Left lobe of liver (tissue), 2 donors: ENCODE measurements at regions not wholly inside any gene's neighbourhood (a gene's known extent, or its start where the extent isn't known, plus 50 kb on each side); places are given as distances from the start of the nearest gene placed in this dataset.
"Not testable (repeated sequence)": the region's sequence is repeated elsewhere in the genome, so short reads cannot be mapped to it uniquely, and the experiment has no call there.

Experiments used
- ATAC-seq: fragments of 200-7000 bp; cut with Tn5 transposase; one replicate; pipeline ENCODE4 v1.9.1; 2020; ENCODE audit warnings: mild to moderate bottlenecking, moderate library complexity
- DNase-seq: peaks from one replicate; pipeline ENCODE4 v3.0.0-alpha.2; 2020; ENCODE audit warnings: low spot score
- donor health status: DM: no; HTN: no; CAD: no; lungs with moderate emphysema.
- donor health status: DM: no; HTN: yes; CAD: no.

- ATAC-seq (no peak), DNase-seq (no peak)
These were observed 244.3 kb downstream of the CCER1 start for GRCh38 chr12:90710711-90711110.

GRCh38 chr12:90706036-90706435 lies 248.9 kb downstream of the CCER1 start:
- ATAC-seq: no peak
- DNase-seq: no peak

- ATAC-seq: no peak
- DNase-seq: no peak
These were observed 259.6 kb downstream of the CCER1 start for GRCh38 chr12:90695415-90695814.

GRCh38 chr12:90690120-90690519 lies 264.9 kb downstream of the CCER1 start:
- no peak for ATAC-seq
- DNase-seq: no peak

- ATAC-seq, DNase-seq: not testable (repeated sequence)
These were observed 267.3 kb downstream of the CCER1 start for GRCh38 chr12:90687682-90688081.

- ATAC-seq (no peak), DNase-seq (no peak)
These were observed 271.1 kb downstream of the CCER1 start for GRCh38 chr12:90683871-90684270.

- DNase-seq: no peak
- ATAC-seq: no peak
These were observed 272.6 kb downstream of the CCER1 start for GRCh38 chr12:90682398-90682797.

- ATAC-seq: no peak
- DNase-seq: no peak
These were observed 275.3 kb downstream of the CCER1 start for GRCh38 chr12:90679674-90680073.

- ATAC-seq (no peak), DNase-seq (no peak)
These were observed 277.4 kb downstream of the CCER1 start for GRCh38 chr12:90677552-90677951.

- no peak for DNase-seq
- ATAC-seq: no peak
These were observed 277.9 kb downstream of the CCER1 start for GRCh38 chr12:90677055-90677454.

GRCh38 chr12:90675106-90675505 lies 279.9 kb downstream of the CCER1 start:
- DNase-seq (no peak), ATAC-seq (no peak)

GRCh38 chr12:90672081-90672480 lies 282.9 kb downstream of the CCER1 start:
- no peak for ATAC-seq
- no peak for DNase-seq

- not testable (repeated sequence) for ATAC-seq, DNase-seq
These were observed 291.0 kb downstream of the CCER1 start for GRCh38 chr12:90663949-90664348.

GRCh38 chr12:90659060-90659459 lies 295.9 kb downstream of the CCER1 start:
- DNase-seq (no peak), ATAC-seq (no peak)

GRCh38 chr12:90653040-90653439 lies 301.9 kb downstream of the CCER1 start:
- ATAC-seq (no peak), DNase-seq (no peak)

GRCh38 chr12:90652280-90652679 lies 302.7 kb downstream of the CCER1 start:
- no peak for ATAC-seq

GRCh38 chr12:90645181-90645580 lies 309.8 kb downstream of the CCER1 start:
- ATAC-seq: no peak
- no peak for DNase-seq

More at GRCh38 chr12:90652280-90652679, 302.7 kb downstream of the CCER1 start:
- no peak for DNase-seq

GRCh38 chr12:90631591-90632212 lies 323.3 kb downstream of the CCER1 start:
- no peak for ATAC-seq

GRCh38 chr12:90630006-90630405 lies 325.0 kb downstream of the CCER1 start:
- DNase-seq (no peak), ATAC-seq (no peak)

More at GRCh38 chr12:90631591-90632212, 323.3 kb downstream of the CCER1 start:
- DNase-seq: no peak

- no peak for DNase-seq
- ATAC-seq: no peak
These were observed 326.8 kb downstream of the CCER1 start for GRCh38 chr12:90628213-90628612.

GRCh38 chr12:90627180-90627896 lies 327.6 kb downstream of the CCER1 start:
- no peak for DNase-seq
- ATAC-seq: no peak

- ATAC-seq: no peak
- no peak for DNase-seq
These were observed 332.5 kb downstream of the CCER1 start for GRCh38 chr12:90622431-90622830.

- no peak for ATAC-seq
- no peak for DNase-seq
These were observed 333.0 kb downstream of the CCER1 start for GRCh38 chr12:90621927-90622326.
